ENCODE measurements at regions not wholly inside any gene's neighbourhood (a gene's known extent, or its start where the extent isn't known, plus 50 kb on each side); places are given as distances from the start of the nearest gene placed in this dataset.

- Histone ChIP-seq H3K36me3 (ENCODE audit: insufficient read depth, low read length) (no peaks in the 10 kb centered on the region), H3K4me3 (peak overlapping the region; percentile 7), H3K27ac (no peak overlapping the region), H3K9me3 (ENCODE audit: low read depth, low read length) (no peaks in the 10 kb centered on the region), H3K9ac (ENCODE audit: insufficient read length) (no peak overlapping the region)
- TF ChIP-seq EZH2 (IDR thresholded peaks at IDR 0.05) (no peak), FOXP2 (optimal IDR thresholded peaks at IDR 0.05; ENCODE audit: control extremely low read depth, extremely low read length, insufficient read depth) (no peak), POLR2AphosphoS5 (IDR thresholded peaks at IDR 0.05; ENCODE audit: borderline replicate concordance, low read depth, low read length) (no peak)
- DNase-seq (ENCODE audit: low read depth, low spot score): no peak
Observed at GRCh38 chr3:176697284-176697889, 499.9 kb downstream of the TBL1XR1 start.

- no peak for TF ChIP-seq EZH2 (IDR thresholded peaks at IDR 0.05)
- TF ChIP-seq FOXP2 (optimal IDR thresholded peaks at IDR 0.05; ENCODE audit: control extremely low read depth, extremely low read length, insufficient read depth): no peak
- no peak for TF ChIP-seq POLR2AphosphoS5 (IDR thresholded peaks at IDR 0.05; ENCODE audit: borderline replicate concordance, low read depth, low read length)
- no peak for DNase-seq (ENCODE audit: low read depth, low spot score)
- Histone ChIP-seq H3K36me3 (ENCODE audit: insufficient read depth, low read length) (no peaks in the 10 kb centered on the region), H3K9ac (ENCODE audit: insufficient read length) (no peak overlapping the region), H3K4me3 (peak overlapping the region; percentile 1; the same call in 1 of the 2 replicates), H3K9me3 (ENCODE audit: low read depth, low read length) (no peaks in the 10 kb centered on the region), H3K27ac (no peak overlapping the region)
Observed at GRCh38 chr3:176696816-176697215, 500.5 kb downstream of the TBL1XR1 start.

- TF ChIP-seq POLR2AphosphoS5 (IDR thresholded peaks at IDR 0.05; ENCODE audit: borderline replicate concordance, low read depth, low read length): no peak
- no peak for TF ChIP-seq EZH2 (IDR thresholded peaks at IDR 0.05)
- TF ChIP-seq FOXP2 (optimal IDR thresholded peaks at IDR 0.05; ENCODE audit: control extremely low read depth, extremely low read length, insufficient read depth): no peak
- no peaks in the 10 kb centered on the region for H3K36me3 ChIP-seq (ENCODE audit: insufficient read depth, low read length)
- no peak overlapping the region for H3K4me3 ChIP-seq
- H3K9ac ChIP-seq (ENCODE audit: insufficient read length): no peak overlapping the region
- DNase-seq (ENCODE audit: low read depth, low spot score): no peak
- H3K9me3 ChIP-seq (ENCODE audit: low read depth, low read length): no peaks in the 10 kb centered on the region
- no peak overlapping the region for H3K27ac ChIP-seq
Observed at GRCh38 chr3:176692966-176693785, 504.1 kb downstream of the TBL1XR1 start.

GRCh38 chr3:176692199-176692965 lies 504.9 kb downstream of the TBL1XR1 start:
- TF ChIP-seq EZH2 (IDR thresholded peaks at IDR 0.05) (no peak), FOXP2 (optimal IDR thresholded peaks at IDR 0.05; ENCODE audit: control extremely low read depth, extremely low read length, insufficient read depth) (no peak), POLR2AphosphoS5 (IDR thresholded peaks at IDR 0.05; ENCODE audit: borderline replicate concordance, low read depth, low read length) (no peak)

GRCh38 chr3:176690083-176690869 lies 507.0 kb downstream of the TBL1XR1 start:
- no peak for DNase-seq (ENCODE audit: low read depth, low spot score)
- Histone ChIP-seq H3K27ac (no peak overlapping the region), H3K9me3 (ENCODE audit: low read depth, low read length) (no peaks in the 10 kb centered on the region), H3K36me3 (ENCODE audit: insufficient read depth, low read length) (no peaks in the 10 kb centered on the region), H3K4me3 (no peak overlapping the region), H3K9ac (ENCODE audit: insufficient read length) (no peak overlapping the region)
- TF ChIP-seq EZH2 (IDR thresholded peaks at IDR 0.05) (no peak), POLR2AphosphoS5 (IDR thresholded peaks at IDR 0.05; ENCODE audit: borderline replicate concordance, low read depth, low read length) (no peak), FOXP2 (optimal IDR thresholded peaks at IDR 0.05; ENCODE audit: control extremely low read depth, extremely low read length, insufficient read depth) (no peak)

More at GRCh38 chr3:176692199-176692965, 504.9 kb downstream of the TBL1XR1 start:
- H3K27ac ChIP-seq: no peak overlapping the region
- H3K9me3 ChIP-seq (ENCODE audit: low read depth, low read length): no peaks in the 10 kb centered on the region
- H3K36me3 ChIP-seq (ENCODE audit: insufficient read depth, low read length): no peaks in the 10 kb centered on the region
- H3K4me3 ChIP-seq: no peak overlapping the region
- no peak overlapping the region for H3K9ac ChIP-seq (ENCODE audit: insufficient read length)
- no peak for DNase-seq (ENCODE audit: low read depth, low spot score)

GRCh38 chr3:176687754-176688153 lies 509.5 kb downstream of the TBL1XR1 start:
- TF ChIP-seq EZH2 (IDR thresholded peaks at IDR 0.05) (no peak), FOXP2 (optimal IDR thresholded peaks at IDR 0.05; ENCODE audit: control extremely low read depth, extremely low read length, insufficient read depth) (peak; percentile 90), POLR2AphosphoS5 (IDR thresholded peaks at IDR 0.05; ENCODE audit: borderline replicate concordance, low read depth, low read length) (peak; percentile 31; the same call in 1 of the 2 replicates)
- H3K36me3 ChIP-seq (ENCODE audit: insufficient read depth, low read length): no peaks in the 10 kb centered on the region
- H3K9ac ChIP-seq (ENCODE audit: insufficient read length): no peak overlapping the region
- H3K9me3 ChIP-seq (ENCODE audit: low read depth, low read length): no peaks in the 10 kb centered on the region
- peak overlapping the region; percentile 88 for H3K27ac ChIP-seq
- peak; percentile 75 for DNase-seq (ENCODE audit: low read depth, low spot score)
- H3K4me3 ChIP-seq: peak overlapping the region; percentile 23; the same call in 1 of the 2 replicates

- no peaks in the 10 kb centered on the region for H3K9me3 ChIP-seq (ENCODE audit: low read depth, low read length)
- no peak overlapping the region for H3K9ac ChIP-seq (ENCODE audit: insufficient read length)
- no peak for DNase-seq (ENCODE audit: low read depth, low spot score)
- TF ChIP-seq FOXP2 (optimal IDR thresholded peaks at IDR 0.05; ENCODE audit: control extremely low read depth, extremely low read length, insufficient read depth): no peak
- no peak for TF ChIP-seq EZH2 (IDR thresholded peaks at IDR 0.05)
- no peaks in the 10 kb centered on the region for H3K36me3 ChIP-seq (ENCODE audit: insufficient read depth, low read length)
- no peak overlapping the region for H3K27ac ChIP-seq
- no peak overlapping the region for H3K4me3 ChIP-seq
Observed at GRCh38 chr3:176683382-176683781, 513.9 kb downstream of the TBL1XR1 start.
